ENCODE measurements at regions not wholly inside any gene's neighbourhood (a gene's known extent, or its start where the extent isn't known, plus 50 kb on each side); places are given as distances from the start of the nearest gene placed in this dataset.

- TF ChIP-seq CTCF (IDR thresholded peaks at IDR 0.05; ENCODE audit: low read depth, low read length, missing control alignments), result no peak
- no peak for DNase-seq (ENCODE audit: low read depth)
- in situ Hi-C loops (cut with HindIII; ENCODE audit: low sequenced_read_pairs), result no loop called here
- no peak overlapping the region for H3K4me3 ChIP-seq (ENCODE audit: low read depth, low read length)
Measured at GRCh38 chr9:7227951-7228350, 470.2 kb downstream of the KDM4C start.

- no peak overlapping the region for H3K4me3 ChIP-seq (ENCODE audit: low read depth, low read length)
- DNase-seq (ENCODE audit: low read depth), result no peak
- in situ Hi-C loops (cut with HindIII; ENCODE audit: low sequenced_read_pairs), result no loop called here
Measured at GRCh38 chr9:7226007-7226640, 468.4 kb downstream of the KDM4C start.

More at GRCh38 chr9:7226007-7226640, 468.4 kb downstream of the KDM4C start:
- no peak for TF ChIP-seq CTCF (IDR thresholded peaks at IDR 0.05; ENCODE audit: low read depth, low read length, missing control alignments)

Data from astrocyte of the cerebellum (primary cell).